ENCODE measurements at regions not wholly inside any gene's neighbourhood (a gene's known extent, or its start where the extent isn't known, plus 50 kb on each side); places are given as distances from the start of the nearest gene placed in this dataset.
"Not testable (repeated sequence)": the region's sequence is repeated elsewhere in the genome, so short reads cannot be mapped to it uniquely, and the experiment has no call there.

DNA sequence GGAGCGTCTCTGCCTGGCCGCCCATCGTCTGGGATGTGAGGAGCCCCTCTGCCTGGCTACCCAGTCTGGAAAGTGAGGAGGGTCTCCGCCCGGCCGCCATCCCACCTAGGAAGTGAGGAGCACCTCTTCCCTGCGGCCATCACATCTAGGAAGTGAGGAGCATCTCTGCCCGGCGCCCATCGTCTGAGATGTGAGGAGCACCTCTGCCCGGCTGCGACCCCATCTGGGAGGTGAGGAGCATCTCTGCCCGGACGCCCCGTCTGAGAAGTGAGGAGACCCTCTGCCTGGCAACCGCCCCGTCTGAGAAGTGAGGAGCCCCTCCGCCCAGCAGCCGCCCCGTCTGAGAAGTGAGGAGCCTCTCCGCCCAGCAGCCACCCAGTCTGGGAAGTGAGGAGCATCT lies 84.5 kb downstream of the IDS start:
- not testable (repeated sequence) for DNase-seq

DNA sequence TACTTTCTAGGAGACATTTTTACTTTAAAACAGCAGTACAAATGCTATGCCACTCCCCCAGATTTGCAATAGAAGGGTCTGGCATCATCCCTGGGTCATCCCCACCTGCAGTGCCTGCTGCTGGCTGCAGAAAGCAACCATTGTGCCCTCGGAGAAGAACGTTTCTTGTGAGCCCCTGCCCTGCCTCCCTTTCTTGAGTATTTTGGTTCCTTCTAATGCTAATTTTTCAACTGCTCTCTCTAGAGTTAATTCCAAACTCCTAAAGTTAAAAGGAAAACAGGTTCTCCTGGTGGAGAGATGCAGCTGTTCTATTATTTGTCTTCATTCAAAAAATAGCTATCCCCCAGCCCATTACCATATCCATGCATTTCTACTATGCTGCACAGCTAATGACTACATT lies 107.1 kb downstream of the IDS start:
- DNase-seq, result no peak

DNA sequence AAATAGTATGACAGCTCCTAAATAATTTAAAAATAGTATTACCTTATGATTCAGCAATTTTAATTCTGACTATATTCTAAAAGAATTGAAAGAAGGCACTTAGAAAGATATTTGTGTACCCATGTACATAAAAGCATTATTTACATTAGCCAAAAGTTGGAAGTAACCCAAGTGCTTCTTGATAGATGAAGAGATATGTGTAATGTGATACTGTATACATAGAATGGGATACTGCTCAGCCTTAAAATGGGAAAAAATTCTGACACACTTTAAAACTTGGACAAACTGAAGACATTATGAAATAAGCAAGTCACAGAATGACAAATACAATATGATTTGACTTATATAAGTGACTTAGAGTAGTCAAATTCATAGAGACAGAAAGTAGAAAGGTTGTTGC lies 112.2 kb downstream of the IDS start:
- DNase-seq, result no peak

DNA sequence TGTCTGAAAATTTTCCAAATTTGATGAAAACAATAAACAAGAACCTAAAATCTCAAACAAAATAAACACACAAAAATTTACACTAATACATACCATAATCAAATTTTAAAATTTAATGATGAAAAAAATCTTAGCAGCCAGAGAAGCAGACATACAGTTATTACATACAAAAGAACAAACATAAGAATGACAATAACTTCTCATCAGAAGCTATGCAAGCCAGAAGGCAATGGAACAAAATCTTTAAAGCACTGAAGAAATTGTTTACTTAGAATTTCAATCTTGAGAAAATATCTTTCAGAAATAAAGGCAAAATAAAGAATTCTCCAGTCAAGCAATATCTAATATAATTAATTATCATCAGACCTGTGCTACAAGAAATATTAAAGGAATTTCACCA lies 121.3 kb downstream of the IDS start:
- no peak for DNase-seq

DNA sequence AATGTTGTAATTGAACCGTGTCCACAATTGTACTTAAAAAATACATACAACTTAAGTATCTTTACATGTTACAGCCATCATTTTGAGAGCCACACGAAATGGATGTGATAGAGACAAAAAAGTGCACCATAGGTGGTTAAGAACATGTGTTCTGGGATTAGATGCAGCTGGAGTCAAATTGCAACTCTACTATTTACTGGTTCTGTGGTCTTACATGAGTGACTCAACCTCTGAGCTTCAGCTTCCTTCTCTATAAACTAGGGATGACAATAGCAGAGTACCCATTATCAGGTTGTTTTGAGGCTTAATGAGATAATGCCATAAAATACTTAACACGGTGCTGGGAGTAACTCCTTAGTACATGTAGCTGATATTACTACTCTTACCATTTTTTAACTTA lies 130.4 kb downstream of the IDS start:
- DNase-seq, result no peak

DNA sequence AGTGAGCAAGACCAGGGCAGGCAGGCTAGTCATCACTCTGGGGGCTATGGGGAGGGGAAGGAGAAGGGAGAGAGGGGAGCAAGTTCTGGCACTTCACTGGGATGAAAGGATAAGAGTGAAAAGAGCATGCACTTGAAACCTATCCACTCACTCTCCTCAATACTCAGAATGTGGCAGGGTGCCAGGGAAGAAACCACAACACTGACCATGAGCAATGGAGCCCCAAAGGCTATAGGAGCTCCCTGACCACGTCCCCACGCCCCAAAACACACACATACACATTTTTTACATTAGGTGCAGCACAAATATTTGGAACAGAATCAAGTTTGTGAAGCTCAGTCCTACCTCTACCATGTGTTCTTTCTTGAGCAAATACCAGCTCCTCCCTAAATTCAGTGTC lies 132.2 kb downstream of the IDS start:
- DNase-seq, result no peak

DNA sequence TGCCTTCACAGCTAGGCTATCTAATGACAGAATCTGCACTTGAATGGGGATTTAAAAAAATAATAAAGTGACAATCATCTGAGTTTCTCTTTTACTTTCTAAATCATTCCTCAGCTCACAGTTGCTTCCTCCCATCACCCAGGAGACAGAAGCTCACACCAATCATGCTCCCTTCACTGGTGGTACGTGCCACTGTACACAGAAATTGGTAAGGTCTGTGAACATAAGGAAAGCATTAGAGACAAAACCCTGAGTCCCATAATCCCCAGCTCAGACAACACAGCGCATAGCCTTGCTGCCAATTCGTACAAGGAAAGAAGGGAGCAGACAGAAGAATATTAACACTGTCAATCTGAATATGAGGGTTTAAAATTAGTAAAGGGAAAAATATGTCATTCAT lies 133.1 kb downstream of the IDS start:
- DNase-seq, result no peak

DNA sequence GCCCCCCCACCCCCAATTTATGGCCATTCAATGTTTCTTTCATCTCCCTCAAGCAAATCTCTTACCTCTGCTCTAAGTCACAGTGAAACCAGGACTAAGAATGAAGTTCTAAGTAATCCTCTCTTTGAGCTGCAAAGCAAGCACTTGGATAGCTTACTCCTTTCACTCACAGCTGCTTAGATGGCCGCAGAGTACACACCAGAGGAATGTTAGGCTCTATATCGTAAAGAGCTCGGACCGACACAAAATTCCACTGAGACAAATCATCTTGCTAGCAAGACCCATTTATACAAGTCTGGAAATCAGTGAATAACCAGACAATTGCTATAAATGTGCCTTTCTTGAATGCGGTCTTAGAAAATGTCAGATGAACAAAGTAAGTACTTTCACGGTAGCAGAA lies 135.0 kb downstream of the IDS start:
- no peak for DNase-seq

DNA sequence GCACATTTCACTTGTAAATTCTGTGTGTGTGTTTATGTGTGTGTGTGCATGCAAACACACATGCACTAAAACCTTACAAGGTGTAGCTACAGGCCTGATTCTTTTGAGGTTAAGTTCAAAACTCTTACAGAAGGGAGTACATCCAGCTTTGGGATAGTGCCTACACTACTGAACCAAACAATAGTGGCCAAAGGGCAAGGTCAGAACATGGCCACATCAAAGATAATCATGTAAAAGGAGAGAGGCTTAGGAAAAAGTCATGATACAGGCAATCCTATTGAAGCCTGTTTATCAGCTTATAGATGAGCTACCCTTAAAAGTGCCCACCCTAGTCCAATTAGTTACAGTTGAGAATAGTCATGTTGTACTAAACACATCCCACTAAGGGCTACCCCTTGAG lies 139.6 kb downstream of the IDS start:
- no peak for DNase-seq

DNA sequence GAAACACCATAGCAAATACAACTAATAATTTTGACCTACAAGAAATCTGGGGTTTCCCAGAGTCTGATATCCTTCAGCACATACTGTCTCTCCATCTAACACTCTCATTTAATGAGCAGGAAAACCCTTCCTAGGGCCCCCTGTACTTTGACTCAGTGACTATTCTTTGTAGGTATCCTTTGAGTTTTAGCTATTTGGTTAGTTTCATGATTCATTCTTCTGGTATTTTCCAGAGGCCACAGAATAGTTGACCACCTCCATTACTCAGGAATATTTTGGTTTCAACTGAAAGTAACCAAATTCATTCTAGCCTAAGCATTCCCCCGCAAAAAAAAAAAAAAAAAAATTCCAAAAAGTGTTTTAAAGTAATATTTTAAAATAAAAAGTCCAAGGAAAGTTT lies 140.0 kb downstream of the IDS start:
- DNase-seq, result no peak

DNA sequence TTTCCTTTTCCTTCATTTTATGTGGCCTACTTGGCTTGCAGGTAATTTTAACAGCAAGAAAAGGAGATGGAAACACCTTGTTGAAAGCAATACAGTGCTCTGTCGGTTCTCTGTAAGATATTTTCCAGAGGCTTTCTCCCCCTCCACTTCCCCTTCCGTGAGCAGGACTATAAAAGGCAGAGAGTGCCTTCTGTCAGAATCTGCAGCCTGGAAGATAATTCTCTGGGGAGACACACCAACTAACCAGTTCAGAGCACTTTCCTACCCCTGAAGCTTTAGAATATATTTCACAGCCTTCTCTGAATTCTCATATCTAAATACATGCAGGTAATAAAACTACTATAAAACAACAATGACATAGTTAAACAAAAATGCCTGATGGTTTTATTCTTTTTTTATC lies 141.1 kb downstream of the IDS start:
- no peak for DNase-seq

DNA sequence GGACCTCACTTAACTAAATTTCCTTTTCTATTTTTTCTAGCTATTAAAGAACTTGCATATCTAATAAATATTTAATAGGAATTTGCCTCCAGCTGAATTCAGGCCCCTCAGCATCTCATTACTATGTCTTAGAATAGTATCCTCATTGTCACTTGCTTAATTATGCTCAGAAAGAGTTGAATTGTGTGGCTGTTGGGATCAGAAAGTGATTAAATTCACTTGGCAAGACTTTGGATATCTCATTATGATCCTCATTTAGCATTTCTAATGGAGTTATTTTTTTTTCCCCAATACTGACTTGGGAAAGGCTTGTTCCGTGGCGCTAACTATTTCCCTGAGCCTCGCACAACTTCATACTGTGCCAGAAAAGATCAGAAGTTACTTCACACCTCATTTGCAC lies 158.8 kb downstream of the IDS start:
- no peak for DNase-seq

DNA sequence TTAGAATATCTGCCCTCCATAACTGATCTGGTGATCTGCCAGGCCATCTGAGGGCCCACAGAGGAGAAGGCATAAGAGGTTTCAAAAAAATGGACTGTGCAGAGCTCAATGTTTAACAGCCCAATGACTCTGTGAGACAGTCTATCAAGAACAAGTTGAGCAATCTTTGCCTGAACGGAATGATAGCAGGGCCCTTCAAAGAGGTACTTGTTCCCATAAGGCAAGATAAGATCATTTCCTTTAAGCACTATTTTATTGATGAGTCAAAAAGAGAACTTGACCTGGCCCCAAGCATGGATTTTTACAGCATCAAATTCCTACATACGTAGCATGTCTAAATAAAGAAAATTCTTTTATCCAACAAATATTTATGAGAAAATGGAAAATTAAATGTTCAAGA lies 182.8 kb downstream of the IDS start:
- no peak for DNase-seq

DNA sequence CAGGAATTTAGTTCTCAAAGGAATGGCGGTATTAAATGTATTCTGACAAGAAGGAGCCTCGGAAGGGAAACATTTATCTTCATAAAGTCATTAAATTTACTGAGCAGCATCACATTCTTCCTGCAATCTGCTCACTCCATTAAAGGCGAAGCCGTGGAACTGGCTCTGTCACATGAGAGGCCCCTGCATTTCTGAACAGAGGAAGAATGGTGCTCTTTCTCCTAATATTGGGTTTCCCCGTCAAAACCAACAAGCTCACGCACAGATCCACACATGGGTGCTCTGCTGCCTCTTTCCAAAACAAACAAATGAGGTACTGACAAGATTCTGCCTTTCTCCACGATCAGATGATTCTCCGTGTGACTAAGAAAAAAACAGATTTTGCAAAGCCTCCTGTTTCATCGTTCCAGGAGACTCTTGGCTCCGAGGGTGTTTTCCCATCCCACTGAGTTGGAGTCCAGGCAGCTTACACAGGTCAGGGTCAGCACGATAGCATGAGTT lies 191.2 kb downstream of the IDS start:
- no peak for DNase-seq

DNA sequence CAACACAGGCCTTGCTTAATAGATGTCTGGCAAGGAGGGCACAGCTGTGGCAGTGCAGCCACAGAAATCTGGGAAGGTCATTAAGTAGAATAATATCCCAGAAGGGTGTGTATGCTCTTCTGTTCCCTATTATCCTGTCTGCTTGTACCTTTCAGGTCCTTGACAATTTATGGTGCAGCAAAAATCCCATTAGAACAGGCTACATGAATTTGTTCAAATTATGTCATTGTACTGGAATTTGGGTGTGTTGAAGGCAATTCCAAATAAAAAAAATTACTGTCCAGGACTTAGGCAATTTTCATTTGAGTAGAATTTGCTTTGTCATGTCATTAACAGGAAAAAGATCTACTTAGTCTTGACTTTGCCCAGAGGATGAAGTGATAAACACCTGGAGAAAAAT lies 192.1 kb downstream of the IDS start:
- DNase-seq, result no peak

DNA sequence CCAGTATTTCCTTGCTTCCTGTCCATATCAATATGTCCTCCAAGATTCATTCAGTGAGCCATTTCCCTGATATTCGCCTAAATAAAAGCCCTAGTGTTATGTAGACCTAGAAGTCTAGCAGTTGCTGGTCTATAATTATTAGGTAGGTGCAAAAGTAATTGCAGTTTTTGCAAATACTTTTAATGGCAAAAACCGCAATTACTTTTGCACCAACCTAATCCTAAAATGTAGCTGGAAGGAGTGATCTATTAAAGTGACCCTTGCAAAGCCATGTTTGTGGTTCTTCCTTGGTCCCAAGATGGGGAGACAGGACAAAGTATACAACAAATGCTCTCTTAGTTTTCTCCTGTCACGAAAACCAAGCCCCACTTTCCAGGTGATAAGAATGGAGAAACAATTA lies 193.0 kb downstream of the IDS start:
- DNase-seq, result no peak

DNA sequence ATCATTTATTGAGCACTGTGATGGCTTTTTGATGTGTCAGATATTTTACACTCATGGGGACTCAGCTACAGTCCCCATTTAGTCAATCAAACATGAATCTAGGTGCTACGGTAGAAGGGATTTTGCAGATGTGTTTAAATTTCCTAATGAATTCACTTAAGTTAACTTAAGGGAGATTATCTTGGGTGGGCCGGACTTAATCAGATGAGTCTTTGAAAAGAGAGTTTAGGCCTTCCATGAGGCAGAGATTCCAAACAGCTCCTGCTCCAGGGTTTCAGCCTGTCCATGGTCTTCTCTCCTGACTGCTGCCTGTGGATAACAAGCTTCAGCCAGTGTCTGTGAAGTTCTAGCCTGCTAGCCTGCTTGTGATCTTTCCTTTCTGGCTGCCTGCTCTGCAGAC lies 202.4 kb downstream of the IDS start:
- DNase-seq, result no peak

DNA sequence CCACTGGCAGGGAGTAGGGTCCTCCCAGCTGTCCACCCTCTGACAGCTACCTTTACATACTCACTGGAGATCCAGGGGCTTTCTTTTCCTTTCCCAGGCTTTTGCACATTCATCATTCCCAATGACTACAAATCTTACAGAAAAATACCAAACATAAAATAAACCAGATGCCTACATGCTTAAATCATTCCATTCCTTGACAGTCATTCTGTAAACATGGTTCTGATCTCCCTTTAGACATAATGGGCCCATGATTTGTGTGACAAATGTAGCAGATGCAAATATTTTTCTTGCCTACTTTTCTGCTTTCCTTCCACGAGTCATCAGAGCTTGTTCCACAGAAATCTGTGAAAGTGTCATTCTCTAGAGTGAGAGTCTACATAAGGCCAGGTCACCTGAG lies 207.0 kb downstream of the IDS start:
- DNase-seq, result no peak

DNA sequence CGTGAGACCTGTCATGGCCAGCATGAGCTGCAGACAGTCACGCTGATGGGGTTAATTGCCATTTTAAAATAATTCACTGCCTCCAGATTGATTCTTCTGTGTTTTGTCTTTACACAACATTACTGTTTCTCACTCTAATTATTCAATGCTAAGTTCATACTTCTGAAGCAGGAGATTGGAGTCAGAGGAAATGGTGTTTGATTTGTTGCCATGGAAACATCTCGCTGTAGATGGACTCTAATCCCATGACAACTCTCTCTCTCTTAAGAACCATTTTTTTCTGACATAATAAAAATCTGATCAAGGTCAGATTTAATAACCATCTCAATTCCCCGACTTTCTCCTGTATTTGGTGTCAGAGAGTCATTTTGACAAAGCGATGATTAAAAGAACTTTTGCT lies 209.0 kb downstream of the IDS start:
- no peak for DNase-seq

DNA sequence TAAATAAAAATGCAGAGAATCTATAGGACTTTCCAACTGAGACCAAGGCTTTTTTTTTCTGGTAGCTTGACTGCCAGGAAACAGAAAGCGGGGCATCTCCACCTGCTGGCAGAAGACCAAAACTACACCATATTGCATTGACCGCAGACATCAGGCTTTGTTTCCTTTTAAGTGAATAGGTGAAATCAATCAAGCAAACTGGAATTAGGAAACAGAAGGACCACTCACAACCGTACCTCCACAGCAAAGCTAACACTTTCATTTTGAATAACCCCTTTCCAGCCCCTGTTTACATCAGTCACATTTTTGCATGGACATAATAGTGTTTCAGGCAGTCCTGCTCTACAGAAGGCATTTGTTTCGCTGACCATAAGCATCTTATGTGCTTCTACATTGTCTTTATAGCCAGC lies 218.2 kb downstream of the IDS start:
- peak in 4 of 5 donors; percentile 8 to 51 (median 16) for DNase-seq

DNA sequence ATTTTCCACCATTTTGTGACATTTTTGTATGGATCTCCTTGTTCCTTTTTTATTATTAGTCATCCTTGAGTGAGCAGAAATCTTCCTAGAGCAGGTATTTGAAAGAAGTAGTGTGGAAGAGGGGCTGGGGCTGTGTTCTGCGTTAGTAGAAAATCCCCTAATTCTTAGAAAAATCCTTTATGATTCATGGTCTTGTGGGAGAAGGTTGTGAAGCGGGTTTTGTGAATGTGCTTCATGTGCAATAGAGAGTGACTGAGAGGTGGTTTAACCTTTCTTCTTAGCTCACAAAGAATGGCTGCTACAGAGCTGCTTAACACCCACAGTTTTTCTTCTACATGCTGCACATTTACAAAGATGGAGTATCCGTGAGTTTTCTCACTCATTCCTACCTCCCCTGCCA lies 220.5 kb downstream of the IDS start:
- DNase-seq, result no peak

DNA sequence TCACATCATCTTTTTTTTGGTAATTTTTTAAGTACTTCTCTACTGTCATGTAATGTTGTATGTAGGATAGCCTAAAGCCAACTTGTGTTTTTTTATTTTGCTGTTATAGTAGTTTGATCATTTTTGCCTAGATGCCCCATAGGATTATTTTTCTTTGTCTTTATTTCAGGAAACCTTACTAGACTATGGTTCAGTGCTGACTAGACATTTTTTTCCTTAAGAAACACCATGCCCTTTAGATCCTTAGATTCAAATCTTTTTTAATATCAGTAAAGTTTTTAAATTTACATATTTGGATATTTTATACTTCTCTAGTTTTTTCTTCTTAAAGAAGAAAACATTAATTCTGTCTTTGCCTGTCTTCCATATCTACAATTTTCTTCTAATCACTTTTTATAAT lies 221.3 kb downstream of the IDS start:
- DNase-seq, result no peak

DNA sequence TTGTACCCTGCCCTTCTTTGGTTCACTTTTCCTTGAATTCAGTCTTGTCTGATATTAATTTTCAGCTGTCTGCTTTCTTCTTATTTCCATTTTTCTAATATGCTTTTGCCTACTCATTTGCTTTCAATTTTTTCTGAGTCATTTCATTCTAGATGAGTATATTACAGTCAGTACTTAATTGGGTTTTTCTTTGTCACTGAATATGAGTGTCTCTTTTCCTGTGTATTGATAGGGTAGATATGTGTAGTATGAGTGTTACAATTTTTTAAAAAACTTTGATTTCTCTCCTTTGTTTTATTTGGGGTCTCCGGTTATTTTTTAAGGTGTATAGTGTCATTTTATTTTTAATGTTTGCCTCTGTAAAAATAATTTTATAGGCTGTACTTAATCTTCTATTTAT lies 222.2 kb downstream of the IDS start:
- no peak for DNase-seq

DNA sequence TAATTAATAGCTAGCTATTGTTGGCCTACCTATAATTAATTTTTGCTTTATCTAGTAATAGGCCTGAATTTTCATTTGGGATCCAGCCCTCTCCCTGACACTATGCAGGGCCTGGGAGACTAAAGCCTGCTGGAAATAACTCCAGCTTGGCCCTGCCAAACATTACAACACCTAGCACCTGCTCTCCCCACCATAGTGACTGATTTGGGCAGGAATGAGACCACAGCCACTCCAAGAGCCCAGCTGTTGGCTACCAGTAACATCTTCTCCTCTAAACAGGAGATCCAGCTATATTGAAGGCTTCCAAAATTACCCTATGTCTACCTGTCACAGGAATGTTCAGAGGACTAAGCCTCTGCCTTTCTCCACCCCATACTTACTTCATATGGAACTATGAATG lies 225.1 kb downstream of the IDS start:
- no peak for DNase-seq

DNA sequence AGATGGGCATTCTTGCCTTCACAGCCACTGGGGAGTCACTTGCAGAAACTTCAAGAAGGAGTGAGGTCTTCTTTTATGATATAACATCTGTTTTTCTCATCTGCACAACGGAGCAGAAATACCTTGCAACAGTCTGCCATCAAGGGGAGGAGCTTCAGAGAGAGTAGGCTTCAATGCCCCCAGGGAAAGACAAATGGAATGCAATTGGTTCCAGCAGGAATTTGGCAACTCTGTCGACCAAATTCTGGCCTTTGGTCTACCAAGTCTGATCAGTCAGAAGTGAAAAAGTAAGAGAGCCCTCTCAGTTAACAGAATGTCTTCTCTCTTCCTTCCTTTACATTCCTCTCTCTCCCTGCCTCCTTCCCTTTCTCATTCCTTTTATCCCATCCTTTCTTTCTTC lies 229.3 kb downstream of the IDS start:
- no peak for DNase-seq

DNA sequence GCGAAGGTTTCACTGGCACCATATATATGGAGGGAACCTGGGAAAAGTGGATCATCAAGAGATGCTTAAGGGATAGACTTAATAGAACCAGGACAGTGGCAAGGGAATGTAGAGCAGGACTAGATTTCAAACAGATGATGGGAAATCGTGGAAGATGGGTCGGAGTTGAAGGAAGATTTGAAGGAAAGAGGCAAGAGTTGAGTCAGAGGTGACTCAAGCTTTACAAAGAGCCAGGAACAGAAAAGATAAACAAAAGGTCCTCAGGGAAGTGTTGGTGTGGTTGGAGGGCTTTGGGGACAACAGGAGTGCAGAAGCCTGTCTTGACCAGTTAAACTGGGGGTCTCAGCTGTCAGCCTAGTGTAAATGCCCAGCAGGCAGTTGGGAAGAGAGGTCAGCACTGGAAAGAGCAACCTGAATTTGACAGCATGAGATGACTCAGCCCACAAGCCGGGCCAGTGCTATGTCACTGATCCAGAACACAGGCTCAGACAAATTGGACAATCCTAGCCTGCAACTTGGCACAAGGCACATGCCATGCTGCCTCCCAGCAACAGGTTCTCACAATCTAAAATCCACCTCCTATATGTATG lies 230.5 kb downstream of the IDS start:
- DNase-seq, result no peak
